Fibroblast of skin of left biceps (primary cell): ENCODE measurements at regions not wholly inside any gene's neighbourhood (a gene's known extent, or its start where the extent isn't known, plus 50 kb on each side); places are given as distances from the start of the nearest gene placed in this dataset.

Source experiments
- DNase-seq, 2 experiments: peaks; one replicate each; pipeline ENCODE4 v3.0.0-alpha.2; 2013; ENCODE audit warnings: low read depth in 2 of 2

DNA sequence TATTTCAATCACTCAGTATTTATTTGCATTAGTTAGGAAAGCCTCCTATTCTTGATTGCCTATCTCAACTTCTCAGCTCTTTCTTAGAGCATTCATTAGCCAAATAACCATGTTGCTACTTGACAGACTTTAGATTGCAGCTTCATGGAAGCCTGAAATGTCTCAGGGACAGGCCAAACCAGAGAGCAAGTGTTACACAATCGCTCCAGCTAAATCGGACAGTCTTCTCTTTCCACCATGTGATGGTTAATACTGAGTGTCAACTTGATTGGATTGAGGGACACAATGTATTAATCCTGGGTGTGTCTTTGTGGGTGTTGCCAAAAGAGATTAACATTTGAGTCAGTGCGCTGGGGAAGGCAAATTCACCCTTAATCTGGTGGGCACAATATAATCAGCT is 106.5 kb upstream of the DRD2 start:
- DNase-seq, result no peak

DNA sequence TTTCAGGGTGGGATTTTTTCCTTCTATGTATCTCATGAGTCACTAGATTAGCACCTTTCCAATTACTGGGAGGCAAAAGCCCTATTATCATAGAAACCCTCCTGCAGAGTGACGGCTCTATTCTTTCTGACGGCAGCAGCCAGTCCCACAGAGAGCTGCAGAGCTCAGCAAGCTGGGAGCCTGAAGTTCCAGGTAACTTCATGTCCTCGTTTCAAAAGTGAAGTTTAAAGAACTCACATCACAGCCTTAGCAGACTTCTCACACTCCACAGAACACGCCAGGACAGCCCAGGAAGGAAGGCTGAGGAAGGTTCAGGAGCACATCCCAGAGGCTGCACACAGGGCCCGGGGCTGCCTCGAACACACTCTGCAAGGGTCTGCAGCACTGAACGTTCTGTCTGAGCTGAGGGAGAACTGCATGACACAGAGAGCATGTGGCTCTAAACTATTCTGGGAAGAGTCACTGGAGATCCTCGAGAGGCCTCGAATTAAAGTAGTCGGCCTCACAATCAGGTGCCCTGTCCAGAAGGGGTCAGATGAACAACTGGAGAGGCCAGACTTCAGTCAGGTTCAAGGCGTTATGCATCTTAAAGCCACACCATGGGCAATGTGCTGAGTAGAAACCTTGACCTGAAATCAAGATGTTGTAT is 104.2 kb upstream of the DRD2 start:
- no peak for DNase-seq

DNA sequence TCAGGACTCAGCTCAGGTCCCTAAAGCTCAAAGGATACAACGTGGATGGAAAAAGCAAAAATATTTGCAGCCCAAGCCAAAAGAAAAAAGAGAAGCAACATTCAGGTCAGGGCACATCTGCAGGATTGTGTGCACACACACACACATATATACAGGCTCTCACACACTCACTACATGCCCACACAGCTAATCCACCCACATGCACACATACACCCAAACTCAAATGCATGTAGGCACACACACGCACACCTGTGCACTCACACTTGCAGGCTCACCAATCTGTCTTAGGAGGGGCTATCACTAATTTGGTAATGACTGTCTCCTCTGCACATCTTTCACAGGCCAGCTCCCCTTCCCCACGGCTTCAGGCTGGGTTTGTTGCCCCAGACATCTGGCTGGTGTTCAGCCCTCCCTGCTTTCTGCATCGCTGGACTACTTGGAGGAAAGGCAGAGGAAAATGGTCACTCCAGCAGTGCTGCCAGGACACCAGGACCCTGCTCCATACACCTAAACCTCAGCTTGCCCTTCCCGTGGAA is 103.6 kb upstream of the DRD2 start:
- no peak for DNase-seq

DNA sequence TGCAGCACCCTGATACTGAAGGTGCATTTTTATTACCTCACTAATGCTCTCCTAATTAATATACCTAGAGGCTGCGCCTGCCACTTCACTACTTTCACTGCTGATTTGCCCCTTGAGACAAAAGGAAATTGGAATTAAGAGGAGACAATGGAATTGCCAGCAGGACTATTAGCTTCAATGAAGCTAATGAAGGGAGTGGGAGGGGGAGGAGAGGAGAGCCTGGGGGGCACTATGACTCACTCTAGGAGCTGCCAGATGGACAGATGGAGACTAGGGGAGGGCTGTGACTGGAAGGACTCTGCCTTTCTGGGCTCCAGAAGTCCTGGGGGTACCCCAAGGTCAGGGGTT is 102.8 kb upstream of the DRD2 start:
- DNase-seq, result no peak

DNA sequence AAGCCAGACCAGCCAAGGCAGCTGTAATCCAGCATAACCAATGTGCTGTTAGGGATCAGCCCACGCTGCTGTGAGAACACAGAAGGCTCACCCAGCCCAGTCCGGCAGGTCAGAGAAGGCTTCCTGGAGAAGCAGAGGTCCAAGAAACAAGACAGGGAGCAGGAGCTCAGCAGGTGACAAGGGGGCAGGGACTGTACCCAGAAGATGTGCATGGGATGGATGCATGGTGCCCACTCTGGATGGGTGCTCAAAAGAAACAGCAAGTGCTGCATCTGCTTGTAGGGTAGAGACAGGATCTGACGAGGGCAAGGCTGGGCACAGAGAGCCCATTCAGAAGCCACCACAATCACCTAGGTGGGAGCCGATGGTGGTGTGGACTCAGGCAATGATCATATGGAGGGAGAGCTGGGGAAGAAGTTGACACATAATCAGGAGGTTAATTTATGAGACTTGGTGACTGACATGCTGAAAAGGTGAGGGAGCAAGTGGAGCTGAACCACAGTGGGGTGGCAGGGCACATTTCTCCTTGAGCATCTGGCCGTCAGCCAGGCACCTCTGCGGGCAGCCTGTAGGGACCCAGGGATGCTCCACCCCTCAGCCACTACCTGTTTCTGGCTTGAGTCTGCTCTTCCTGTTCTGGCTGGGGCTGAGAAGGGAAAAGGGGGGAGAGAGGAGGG is 102.3 kb upstream of the DRD2 start:
- no peak for DNase-seq

DNA sequence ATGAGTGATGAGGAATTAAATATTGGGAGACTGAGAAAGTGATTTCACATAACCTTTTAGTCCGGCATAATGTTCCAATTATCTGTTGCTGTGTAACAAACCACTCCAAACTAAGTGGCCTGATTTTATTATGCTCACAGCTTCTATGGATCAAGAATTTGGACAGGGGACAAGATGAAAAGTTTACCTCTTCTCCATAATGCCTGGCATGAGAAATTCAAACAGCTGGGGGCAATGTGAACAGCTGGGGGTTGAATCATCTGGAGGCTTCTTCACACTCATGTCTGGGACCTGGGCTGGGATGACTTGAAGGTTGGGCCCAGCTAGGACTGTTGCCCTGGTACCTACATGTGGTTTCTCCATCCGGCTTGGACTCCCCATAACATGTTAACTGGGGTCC is 99.4 kb upstream of the DRD2 start:
- DNase-seq, result no peak

DNA sequence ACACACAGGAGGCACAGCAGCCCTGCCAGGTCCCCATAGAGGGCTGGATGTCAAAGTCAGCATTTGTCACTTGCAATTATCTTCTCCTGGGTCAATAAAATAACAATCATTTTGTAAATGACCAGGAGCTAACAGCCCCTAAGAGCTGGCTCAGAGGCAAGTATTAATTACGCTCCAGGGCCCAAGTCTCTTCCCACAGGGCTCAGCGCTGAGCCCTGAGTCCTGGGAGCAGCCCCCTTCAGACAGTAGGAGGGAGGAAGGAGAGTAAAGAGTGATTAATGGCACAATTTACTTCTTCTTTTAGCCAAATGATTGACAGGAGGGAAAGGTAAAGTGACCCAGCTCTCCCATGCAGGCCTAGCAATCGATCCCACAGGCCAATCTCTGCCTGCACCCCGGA is 99.0 kb upstream of the DRD2 start:
- no peak for DNase-seq

DNA sequence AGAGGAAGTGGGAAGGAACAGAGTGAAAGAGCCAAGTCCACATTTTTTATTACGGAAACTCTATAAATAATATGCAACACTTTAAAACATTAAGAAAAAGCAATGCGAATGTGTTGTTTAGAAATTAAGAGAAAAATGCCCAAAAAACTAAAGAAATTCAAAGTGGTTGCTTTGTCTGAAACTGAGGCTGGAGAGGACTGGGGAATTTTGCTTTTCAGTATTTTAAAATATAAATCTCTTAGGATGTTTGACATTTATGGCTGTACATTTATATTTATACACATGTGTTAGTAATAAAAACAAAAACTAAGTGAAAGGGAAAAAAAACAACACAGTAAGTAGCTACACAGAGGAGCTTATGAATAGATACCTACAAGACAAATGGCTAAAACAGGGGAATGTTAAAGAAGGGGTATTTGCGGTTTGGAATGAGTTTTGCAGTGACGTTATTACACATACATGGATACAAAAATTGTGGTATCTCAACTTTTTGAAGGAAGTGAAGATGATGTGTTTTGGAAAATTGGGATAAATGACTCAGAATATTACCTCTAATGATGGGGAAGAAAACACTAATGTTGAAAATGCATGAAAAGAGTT is 97.0 kb upstream of the DRD2 start:
- DNase-seq, result peak; percentile 63 to 69

DNA sequence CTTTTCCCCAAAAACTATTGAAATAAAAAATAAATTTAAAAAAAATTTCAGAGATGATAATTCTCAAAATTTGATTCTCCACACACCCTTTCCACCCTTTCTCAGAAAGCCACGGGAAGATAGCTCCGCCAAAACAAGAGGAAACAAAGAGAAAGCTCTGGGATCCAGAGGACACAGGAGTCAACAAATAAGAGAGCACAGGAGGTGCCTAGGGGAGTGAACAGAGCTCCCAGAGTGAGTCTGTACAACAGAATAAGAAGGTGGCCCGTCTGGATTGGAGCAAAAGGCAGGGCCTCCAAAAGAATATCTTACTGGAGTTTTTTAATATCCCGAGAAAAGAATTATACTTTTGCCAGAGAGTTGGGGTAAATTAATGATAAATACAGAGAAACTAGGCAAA is 96.3 kb upstream of the DRD2 start:
- no peak for DNase-seq

DNA sequence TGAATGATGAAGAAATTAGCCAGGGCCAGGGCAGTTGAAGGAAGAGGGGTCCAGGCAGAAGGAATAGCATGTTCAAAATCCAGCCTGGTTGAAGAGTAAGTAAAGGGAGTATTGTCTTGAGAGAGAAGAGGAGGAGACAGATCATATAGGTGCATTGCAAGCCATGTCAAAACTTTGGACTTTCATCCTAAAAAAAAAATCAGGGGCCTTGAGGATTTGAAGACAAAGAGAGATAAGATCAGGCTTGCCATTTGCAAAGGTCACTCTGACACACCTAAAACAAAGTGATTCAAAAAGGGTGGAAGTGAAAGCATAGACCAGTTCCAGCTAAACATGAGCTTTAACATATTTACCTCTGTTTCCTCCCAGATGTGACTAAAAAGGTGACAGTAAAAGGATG is 95.7 kb upstream of the DRD2 start:
- DNase-seq, result no peak

DNA sequence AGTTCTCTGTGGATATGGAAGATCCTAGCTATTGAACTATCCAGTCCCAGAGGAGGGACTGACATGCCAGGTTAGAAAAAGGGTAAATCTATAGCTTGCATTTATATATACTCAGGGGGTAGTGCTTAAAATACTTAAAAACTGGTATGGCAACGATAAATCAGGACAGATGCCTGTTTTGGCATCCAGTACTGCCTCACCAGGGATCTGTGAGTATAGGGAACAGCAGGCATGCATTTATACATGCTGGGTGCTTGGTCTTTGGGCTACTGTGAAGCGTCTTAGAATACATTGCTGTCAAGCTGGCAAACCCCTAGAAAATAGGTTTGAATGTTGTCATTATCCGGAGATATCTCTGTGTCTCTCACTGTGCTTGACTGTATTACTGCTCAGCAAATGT is 94.2 kb upstream of the DRD2 start:
- no peak for DNase-seq

DNA sequence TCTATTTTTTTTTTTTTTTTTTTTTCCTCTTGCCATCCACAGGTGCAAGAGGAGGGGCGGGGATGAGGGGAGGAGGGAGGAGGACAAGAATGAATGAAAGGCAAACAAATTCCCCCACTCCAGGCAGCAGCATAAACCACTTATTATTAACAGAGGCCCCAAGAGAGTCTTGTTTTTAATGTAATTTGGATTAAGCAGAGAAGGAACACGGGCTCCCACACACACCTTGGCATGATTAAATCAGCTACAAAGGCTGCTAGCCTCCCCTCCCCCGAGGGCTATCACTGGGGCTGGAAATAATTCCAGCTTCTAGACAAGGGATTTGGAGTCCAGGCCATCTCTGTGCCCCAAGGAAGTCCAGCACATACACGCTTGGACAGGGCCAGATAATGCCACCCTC is 93.4 kb upstream of the DRD2 start:
- DNase-seq, result no peak

DNA sequence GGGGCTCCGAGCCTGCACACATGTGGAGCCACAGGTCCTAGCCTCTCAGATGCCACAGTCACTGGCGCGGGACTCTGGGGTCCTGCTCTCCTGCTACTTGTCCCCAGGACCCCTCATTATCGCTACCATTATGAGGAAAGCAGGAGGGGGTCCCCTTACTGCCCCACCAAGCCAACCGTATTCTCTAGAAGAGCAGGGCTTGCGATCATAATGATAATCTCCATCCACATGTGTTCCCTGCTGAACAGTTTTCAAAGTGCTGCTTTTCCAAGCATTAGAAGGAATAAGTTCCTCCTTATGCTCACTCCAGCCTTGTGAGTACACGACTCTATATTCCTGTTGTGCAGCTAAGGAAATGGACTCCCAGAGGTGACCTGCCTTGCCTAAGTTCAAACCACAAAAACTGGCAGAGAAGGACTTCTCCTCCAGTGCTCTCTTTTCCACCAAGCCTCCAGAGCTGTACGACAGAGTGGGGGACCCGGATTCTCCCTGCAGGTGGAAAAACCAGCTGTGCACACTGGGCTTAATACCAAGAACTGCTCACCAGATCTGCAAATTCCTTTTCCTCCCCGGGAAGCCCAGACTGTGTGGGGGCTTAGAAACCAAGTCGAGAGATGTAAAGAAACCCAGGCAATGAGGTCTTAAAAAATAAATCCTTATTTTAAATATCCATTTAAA is 92.8 kb upstream of the DRD2 start:
- DNase-seq, result no peak

DNA sequence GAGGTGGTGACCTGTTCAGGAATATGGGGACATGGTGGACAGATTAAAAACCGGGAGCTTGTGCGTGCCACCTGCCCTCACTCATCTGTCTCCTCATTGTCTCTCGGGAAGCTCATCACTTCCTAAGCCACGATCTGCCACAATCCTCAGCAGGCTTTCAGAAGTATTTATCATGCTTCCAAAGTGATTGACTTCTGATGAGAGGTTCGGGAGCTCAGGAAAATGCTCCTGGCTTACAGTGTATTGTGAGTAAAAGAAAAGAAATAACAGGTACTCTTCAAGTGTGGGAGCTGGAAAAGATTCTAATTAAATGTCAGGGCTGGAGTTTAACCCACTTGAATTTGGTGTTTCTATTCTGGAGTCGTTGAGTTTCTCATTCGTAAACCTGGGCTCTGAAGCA is 91.9 kb upstream of the DRD2 start:
- no peak for DNase-seq

DNA sequence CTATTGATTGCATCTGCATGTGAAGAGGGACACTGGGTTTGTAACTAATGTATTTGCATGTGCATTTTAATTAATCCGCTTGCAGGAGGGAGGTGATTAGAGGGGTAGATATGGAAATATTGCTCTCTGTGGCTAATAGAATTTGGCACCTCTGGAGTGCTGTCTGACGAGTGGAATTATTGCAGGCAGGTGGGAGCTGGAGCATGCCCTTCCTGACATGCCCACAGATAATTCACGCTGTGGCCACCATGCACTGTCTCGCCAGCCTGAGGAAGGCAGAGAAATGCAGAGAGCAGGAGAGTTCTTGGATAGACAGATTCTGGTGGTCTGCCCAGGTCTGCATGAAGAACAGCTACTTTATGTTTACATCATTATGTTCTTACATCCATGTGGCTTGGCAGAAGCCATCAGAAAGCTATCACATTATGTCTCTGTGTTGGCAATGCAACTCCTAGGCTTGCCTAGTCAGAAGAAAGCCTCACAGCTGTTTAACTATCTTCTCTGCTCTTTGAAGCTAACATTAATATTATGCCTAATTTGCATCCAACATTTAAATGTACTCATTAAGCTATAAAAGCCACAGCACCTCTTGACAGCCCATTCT is 89.4 kb upstream of the DRD2 start:
- no peak for DNase-seq

DNA sequence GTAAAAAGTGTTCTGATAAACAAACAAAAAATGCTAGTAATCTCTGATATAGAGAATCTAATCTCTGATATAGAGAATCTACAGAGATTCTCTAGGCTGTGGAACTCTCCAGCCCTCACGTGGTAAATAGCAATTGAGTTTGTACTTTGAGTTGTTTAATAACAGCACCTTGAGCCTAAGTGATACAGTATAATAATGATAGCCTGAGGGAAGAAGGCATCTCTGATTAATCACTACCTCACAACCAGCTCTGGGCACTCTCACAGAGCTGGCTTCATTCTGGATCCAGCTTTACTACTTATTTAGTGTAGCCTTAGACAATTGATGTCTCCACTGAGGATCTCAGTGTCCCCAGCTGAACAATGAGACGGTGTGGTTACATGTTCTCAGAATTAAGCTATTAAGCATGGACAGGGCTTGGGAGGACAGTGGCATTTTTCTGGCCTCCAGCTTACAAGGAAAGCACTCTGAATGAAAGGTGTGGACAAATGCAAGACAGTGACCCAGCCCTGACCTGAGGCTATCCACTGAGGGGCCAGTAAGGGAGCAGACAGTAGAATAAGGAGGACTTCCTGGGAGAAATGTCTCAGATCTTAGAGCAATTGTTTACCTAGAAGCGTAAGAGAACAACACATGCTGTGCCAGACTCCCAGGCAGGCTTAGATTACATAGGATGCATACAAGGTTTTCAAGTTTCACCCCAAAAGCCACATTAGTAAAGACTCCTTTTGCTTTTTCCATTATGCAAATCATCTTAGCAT is 88.7 kb upstream of the DRD2 start:
- no peak for DNase-seq

DNA sequence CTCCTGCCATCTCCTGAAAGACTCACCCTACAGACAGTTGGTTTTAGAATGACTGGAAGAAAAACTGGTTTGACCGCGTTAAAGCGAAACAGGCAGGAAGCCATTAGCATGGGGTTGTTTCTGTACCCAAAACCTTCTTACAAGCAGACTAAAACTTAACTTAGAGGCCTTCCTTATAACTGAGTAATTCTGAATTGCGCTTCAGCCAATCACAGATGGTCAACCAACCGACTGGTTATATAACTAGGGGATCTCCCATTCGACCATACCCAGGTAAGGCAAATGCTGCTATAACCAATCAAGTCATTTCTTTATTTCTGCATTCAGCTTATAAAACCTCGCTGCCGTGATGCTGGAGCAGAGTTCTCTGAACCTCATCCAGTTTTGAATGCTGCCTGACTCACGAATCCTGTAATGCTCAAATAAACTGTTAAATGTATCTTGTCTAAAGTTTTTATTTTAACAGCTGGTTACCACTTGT is 87.8 kb upstream of the DRD2 start:
- DNase-seq, result no peak

DNA sequence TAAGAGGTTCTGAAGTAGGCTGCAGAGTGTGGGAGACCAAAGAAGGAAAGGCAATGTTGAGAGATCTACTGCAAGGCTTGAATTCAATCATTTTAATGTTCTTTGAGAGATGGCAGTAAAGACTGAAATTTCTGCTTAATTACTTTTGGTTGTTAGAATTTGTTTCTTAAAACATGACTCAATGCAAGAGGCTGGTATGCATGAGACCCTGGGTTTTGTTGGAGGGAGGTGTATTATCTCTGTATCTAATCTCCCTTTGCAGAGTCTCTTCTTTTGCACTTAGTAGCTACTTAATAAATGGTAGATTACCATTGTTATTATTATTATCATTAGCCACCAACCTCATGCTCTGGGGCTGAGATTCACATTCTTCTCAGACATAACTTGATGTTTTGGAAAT is 87.4 kb upstream of the DRD2 start:
- no peak for DNase-seq

DNA sequence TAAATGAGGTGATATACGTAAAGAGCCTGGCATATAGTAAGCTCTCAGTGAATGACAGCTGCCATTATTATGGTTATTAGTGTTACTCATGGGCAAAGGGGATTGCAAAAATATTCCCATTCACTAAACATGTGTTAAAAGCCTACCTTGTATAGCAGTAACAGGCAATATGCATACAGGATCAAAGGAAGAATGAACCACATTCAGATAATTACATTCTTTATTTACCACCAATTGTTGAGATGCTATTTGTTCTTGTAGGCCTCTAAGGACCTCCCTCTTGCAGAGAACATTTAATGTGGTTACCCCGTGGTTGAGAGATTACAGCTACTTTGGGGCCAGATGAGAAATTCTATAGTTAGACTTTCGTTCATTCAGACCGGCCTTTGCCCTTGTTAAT is 82.7 kb upstream of the DRD2 start:
- DNase-seq, result no peak

DNA sequence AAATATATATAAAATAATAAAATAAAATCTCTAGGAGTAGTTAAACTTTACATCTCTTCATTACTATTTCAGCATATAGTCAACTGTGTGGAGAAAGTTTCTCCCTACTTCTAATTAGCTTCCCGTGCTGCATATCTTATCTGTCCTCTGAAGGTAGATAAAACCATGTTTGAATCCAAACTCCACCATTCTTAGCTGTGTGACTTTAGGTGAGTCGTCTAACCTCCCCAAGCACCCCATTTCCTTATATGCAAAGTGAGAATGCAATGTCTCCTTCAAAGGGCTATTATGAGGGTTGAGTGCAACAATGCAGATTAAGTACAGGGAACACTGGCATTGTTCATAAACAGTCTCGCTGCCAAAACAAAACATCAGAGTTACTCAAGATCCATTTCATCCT is 80.8 kb upstream of the DRD2 start:
- no peak for DNase-seq

DNA sequence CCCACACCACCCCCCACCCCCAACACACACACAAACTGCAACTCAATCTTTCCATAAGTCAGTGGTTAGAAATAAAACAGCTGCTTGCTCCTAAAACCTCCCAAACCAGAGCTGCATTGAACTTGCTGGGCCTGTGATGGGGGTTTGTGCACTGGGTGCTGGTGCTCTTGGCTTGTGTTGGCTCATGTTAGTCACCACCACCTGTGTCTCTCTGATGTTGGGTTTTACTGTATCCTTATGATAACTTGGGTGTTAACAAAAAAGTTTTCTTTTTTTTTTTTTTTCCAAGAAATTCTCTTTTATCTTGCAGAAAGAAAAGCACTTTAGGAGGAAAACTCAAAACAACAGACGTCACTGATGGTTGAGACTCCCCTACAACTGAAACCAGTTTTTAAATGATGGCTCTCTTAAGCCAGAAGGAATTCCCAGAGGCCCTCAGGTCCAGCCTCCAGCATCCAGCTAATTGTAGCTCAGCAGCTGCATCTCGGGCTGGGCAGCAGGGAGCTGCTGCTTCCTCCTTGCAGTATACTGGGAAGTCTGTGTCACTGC is 79.9 kb upstream of the DRD2 start:
- DNase-seq, result no peak
